RKO (cell line): ENCODE measurements at regions not wholly inside any gene's neighbourhood (a gene's known extent, or its start where the extent isn't known, plus 50 kb on each side); places are given as distances from the start of the nearest gene placed in this dataset.
"Not testable (repeated sequence)": the region's sequence is repeated elsewhere in the genome, so short reads cannot be mapped to it uniquely, and the experiment has no call there.

Experiments used
- DNase-seq: peaks from one replicate; pipeline ENCODE4 v3.0.0-alpha.2; 2016; ENCODE audit warnings: low spot score

DNA sequence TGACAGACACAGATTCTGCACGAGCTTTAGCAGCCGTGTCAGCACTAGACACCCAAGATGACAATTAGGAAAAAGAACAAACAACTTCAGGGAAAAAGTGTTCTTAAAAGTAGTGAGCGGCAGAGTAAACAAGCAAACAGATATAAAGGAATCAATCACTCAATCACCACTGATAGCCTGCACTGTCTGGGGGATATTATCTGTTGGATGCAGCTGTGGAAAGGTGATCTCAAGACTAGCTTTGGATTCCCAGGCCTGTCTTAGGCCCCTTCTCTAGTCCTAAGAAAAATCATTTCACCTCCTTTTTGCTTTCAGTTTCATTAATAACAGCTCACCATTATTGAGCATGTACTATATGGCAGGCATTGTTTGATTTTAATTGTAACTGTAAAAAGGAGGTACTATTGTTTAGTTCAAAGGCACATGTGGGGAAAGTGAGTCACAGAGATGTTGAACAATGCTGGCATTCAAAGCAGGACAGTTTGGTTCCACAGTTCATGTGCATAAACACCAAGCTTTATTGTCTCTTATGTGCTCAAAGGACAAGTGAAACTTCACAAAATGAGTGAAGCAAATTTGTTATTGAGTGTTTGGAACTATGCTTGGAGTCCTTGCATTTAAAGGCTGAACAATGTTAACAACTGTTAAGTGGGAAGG is 147.3 kb upstream of the TCF4 start:
- no peak for DNase-seq

DNA sequence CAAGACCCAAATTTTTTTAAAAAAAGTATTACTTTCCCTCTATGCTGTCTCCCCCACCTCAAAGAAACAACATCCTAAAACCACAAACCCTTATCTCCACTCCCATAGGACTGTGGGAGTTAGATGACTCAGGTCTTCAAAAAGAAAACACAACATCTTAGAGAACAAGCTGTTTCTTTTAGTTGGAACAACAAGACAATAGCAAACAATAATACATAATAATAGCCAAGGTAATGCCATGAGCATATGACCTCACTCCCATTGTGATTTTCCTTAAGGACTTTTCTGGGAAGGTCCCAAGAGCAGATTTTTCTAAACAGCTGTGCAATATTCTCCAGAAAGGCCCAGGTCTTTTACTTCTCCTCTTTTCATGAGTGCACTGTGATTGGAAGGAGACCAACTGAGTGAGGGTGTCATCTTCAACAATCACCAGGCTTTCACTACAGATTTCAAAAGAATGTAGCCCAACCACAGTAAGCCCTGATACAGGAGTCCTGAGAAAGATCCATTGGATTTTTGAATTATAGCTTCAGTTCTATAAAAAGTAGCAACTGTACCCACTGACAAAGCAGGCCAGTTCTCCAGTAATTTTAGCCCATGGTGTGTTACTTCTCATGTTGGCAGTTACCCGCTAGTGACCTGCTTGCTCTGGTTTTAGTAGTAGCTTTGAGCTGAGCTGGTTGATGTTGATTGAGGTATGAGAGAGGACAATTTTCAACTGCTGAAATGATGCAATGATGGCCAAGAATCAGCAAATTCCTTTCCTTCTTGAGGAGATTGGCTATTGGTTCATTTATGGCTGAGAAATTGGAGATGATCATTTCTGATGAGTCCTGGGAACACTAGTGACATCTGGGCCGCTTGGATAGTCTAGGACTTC is 144.5 kb upstream of the TCF4 start:
- no peak for DNase-seq

DNA sequence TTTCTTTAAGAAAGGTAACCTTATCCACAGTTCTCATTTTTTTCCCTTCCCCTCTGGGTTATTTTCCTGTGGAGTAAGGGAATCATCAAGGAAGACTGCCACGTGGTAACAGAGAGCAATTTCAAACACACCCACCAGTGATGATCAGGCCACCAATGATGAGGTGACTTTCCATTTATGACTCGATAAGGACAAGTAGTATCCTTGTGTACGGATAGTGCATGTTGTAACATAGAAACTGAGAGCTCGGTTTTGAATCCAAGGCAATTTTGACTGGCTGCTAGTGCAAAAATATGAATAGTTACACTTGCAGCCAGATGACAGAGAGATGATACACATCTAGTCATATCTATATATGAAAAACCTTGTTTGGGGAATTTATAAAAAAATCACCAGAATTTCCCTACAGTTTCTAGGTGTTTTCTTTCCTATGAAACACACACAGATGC is 143.6 kb upstream of the TCF4 start:
- no peak for DNase-seq

DNA sequence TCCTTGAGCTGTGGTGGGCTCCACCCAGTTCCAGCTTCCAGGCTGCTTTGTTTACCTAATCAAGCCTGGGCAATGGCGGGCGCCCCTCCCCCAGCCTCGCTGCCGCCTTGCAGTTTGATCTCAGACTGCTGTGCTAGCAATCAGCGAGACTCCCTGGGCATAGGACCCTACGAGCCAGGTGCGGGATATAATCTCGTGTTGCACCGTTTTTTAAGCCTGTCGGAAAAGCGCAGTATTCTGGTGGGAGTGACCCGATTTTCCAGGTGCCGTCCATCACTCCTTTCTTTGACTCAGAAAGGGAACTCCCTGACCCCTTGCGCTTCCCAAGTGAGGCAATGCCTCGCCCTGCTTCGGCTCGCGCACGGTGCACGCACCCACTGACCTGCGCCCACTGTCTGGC is 133.0 kb upstream of the TCF4 start:
- not testable (repeated sequence) for DNase-seq

DNA sequence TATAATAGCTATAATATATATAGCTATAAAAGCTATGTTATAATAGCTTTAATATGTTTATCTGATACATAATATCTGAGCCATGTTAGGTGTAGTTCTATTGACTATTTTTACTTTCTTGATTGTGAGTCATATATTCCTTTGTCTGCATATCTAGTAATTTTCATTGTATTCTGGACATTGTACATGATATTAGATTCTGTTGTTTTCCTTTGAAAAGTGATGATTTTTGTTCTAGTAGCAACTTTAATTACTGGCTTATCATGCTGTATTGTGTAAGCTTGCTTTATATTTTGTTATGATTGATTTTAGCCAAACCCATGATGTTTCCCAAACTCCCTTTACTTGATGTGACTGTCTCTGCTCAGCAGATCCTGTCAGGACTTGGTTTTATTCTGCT is 125.7 kb upstream of the TCF4 start:
- DNase-seq, result no peak

GRCh38 chr18:55706898-55707297 is 118.9 kb upstream of the TCF4 start:
- DNase-seq, result no peak

- DNase-seq, result no peak
Observed at GRCh38 chr18:55699233-55699765, 111.3 kb upstream of the TCF4 start.

DNA sequence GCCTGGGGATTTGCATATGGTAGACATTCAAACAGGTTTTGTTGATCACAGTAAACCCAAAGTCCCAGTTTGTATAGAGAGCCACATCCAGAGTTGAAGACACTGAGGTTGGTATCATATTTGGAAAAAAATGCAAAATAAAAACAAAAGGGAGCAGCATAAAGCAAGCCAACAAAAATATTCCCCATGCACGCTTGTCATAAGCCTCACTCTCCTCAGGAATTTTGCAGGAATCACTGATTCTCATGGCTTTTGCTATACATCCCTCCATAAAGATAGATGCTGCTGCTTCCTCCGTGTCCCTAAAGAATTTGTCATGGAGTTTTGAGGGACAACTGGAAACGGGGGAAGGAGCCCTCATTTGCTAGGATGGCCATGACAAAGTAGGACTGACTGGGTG is 108.8 kb upstream of the TCF4 start:
- no peak for DNase-seq

- no peak for DNase-seq
Observed at GRCh38 chr18:55695091-55695490, 107.1 kb upstream of the TCF4 start.

- DNase-seq, result no peak
Observed at GRCh38 chr18:55694291-55694690, 106.3 kb upstream of the TCF4 start.

DNA sequence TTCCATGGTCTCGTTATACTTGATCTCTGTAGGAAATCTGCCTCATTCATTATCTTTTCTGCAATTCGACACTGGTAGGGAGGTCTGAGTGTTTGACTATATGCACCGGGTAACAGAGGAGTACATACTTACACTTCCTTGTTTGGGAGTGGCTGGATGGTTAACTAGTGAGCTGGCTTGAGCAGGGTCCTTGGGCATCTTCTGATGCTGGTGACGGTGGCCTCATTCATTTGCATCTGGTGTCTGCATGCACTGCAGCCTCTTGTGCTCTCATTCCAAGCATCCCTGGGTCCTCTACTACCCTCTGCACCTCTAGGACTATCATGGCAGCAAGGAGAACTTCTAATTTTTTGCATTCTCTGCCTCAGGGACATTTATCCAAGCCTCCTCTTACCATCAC is 100.0 kb upstream of the TCF4 start:
- no peak for DNase-seq

DNA sequence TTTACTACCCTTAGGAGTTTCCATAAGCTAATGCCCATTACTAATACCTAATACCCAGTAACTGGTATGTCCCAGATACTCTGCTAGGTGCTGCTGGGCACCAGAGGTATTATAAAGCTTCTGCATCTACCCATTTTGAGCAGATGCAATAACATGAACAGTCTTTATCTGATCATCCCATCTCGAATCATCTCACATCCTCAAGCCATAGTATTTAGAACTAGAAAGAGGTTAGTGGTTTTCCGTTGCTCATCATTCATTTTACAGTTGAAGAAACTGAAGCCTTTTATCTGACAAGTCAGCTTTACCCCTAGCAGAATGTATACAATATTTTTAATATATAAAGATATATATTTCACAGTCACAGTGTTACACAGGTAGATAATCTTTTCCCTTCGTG is 99.1 kb upstream of the TCF4 start:
- no peak for DNase-seq

DNA sequence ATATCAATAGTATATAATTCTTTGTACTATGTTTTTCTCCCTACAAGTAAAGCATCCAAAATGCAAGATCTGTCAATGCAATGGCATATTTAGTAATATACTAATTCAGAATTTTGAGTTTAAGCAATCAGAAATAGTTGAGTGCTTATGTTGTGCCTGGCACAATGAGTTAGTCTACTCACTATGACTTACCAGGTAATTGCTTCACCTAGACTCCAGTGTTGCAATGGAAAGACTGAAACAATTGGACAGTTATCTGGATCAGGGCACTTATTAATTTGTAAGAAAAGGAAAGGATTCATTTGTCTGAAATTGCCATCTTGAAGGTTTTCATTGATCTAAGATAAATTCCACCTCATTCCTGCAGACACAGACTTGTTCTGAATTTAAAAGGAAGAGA is 97.6 kb upstream of the TCF4 start:
- DNase-seq, result no peak

- DNase-seq, result no peak
Observed at GRCh38 chr18:55672574-55673361, 84.8 kb upstream of the TCF4 start.

- DNase-seq, result no peak
Observed at GRCh38 chr18:55665506-55665905, 77.5 kb upstream of the TCF4 start.

GRCh38 chr18:55664758-55665400 is 76.9 kb upstream of the TCF4 start:
- not testable (repeated sequence) for DNase-seq

DNA sequence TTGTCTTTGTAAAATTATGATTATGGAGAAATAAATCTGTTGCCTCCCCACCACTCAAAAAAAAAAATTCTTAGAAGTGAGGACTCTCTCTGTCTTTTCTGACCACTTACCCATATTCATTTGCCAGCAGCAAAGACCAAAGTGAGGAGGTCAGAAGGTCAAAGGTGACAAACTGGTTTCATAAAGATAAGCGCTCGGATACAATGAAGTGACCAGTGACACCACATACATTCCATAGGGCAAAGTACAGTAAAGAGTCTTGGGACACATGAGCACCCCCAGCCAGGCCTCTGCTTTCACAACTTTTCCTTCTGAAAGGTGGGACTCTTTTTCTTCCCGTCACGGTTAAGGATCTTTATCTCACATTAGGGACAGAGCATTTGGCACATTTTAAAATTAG is 75.9 kb upstream of the TCF4 start:
- DNase-seq, result no peak

- no peak for DNase-seq
Observed at GRCh38 chr18:55658598-55658997, 70.6 kb upstream of the TCF4 start.

- DNase-seq, result no peak
Observed at GRCh38 chr18:55657572-55658331, 69.8 kb upstream of the TCF4 start.

- DNase-seq, result no peak
Observed at GRCh38 chr18:55654986-55655385, 67.0 kb upstream of the TCF4 start.

- no peak for DNase-seq
Observed at GRCh38 chr18:55651236-55651635, 63.2 kb upstream of the TCF4 start.
